HepG2 (cell line): ENCODE measurements at regions not wholly inside any gene's neighbourhood (a gene's known extent, or its start where the extent isn't known, plus 50 kb on each side); places are given as distances from the start of the nearest gene placed in this dataset.

Source experiments
- ATAC-seq: fragments of 200-7000 bp; cut with Tn5 transposase; 3 replicates; pipeline ENCODE4 v1.9.1; 2020; ENCODE audit warnings: mild to moderate bottlenecking, moderate library complexity
- BruUV-seq: library from RNA; stranded (reverse); fragments of 400-500 nt; replicated peaks from 2 replicates; lab custom pipeline; 2021; lab: Mats Ljungman, UMichigan
- CTCF ChIA-PET: fragments of 300-600 bp; formaldehyde crosslinking; extraction: SDS; loops from one replicate; lab custom pipeline; 2021; ENCODE audit warnings: low total read pairs, inconsistent platforms, low intra/inter-chr PET ratio; lab: Yijun Ruan, JAX
- POLR2A ChIA-PET: fragments of 350-600 bp; sonication (Branson Sonifier 250); formaldehyde crosslinking; loops from one replicate; lab custom pipeline; 2020; ENCODE audit warnings: antibody characterized with exemption, inconsistent platforms; lab: Yijun Ruan, JAX
- DNase-seq: peaks from one replicate; pipeline ENCODE4 v3.0.0-alpha.2; 2015; ENCODE audit warnings: low spot score
- FAIRE-seq: peaks from 3 replicates; lab custom pipeline; 2011; peaks lifted over from hg19 to GRCh38; lab: Jason Lieb, UNC
- H2AFZ ChIP-seq: one replicate; pipeline ENCODE4 v1.6.1; 2011; ENCODE audit warnings: low read length, inconsistent platforms
- H3K27ac ChIP-seq: fragments of 300-600 bp; 3 replicates; pipeline ENCODE4 v1.8.0; 2011; ENCODE audit warnings: mixed run types, mild to moderate bottlenecking, mixed read lengths, low read length, inconsistent platforms; ENCODE audit not compliant: insufficient read depth; ENCODE audit errors: extremely low read length
- H3K27me3 ChIP-seq, 2 experiments: fragments of 200-600 bp in 1 of 2; 2 replicates in 1 of 2; 3 replicates in 1 of 2; pipeline versions ENCODE4 v1.6.0 to v1.8.0; 2011; ENCODE audit warnings: low read length in 2 of 2, mild to moderate bottlenecking in 2 of 2, moderate library complexity in 2 of 2, inconsistent platforms in 1 of 2; ENCODE audit not compliant: insufficient read depth in 2 of 2, control insufficient read depth in 1 of 2
- H3K36me3 ChIP-seq, 2 experiments: fragments of 200-600 bp in 1 of 2; replicated peaks in 1 of 2; 2 replicates in 1 of 2; 3 replicates in 1 of 2; pipeline versions ENCODE4 v1.5.1 to v1.8.0; 2011; ENCODE audit warnings: low read length in 2 of 2, inconsistent platforms in 1 of 2; ENCODE audit not compliant: insufficient read depth in 2 of 2, control insufficient read depth in 1 of 2
- H3K4me1 ChIP-seq: 2 replicates; pipeline ENCODE4 v1.5.1; 2012; ENCODE audit warnings: low read length, inconsistent platforms; ENCODE audit not compliant: insufficient read depth
- H3K4me2 ChIP-seq: 2 replicates; pipeline ENCODE4 v1.6.0; 2011; ENCODE audit warnings: low read depth, low read length, inconsistent platforms
- H3K4me3 ChIP-seq, 3 experiments: fragments of 200-600 bp in 1 of 3; sonication (generic), shearing (Covaris generic) in 1 of 3; replicated peaks in 1 of 3; 2 replicates each; pipeline ENCODE4 v1.5.1; 2011 to 2016; ENCODE audit warnings: low read length in 3 of 3, inconsistent platforms in 2 of 3, low read depth in 2 of 3, mild to moderate bottlenecking in 2 of 3, control low read depth in 1 of 3, mixed read lengths in 1 of 3; ENCODE audit not compliant: insufficient read depth in 1 of 3
- H3K79me2 ChIP-seq: one replicate; pipeline ENCODE4 v1.6.1; 2011; ENCODE audit warnings: low read length, inconsistent platforms; ENCODE audit not compliant: insufficient read depth
- H3K9ac ChIP-seq: 2 replicates; pipeline ENCODE4 v1.6.0; 2011; ENCODE audit warnings: mild to moderate bottlenecking, low read depth, low read length, inconsistent platforms; ENCODE audit not compliant: insufficient read depth
- H3K9me3 ChIP-seq: 2 replicates; pipeline ENCODE4 v1.5.1; 2012; ENCODE audit warnings: mild to moderate bottlenecking, low read length
- H4K20me1 ChIP-seq: 2 replicates; pipeline ENCODE4 v1.6.0; 2011; ENCODE audit warnings: inconsistent platforms, mild to moderate bottlenecking, low read length, moderate library complexity; ENCODE audit not compliant: insufficient read depth
- AHDC1 ChIP-seq: sonication (generic); formaldehyde crosslinking; IDR thresholded peaks from 2 replicates; pipeline ENCODE4 v1.5.1; 2020; ENCODE audit warnings: mild to moderate bottlenecking, missing genetic modification reagents, borderline replicate concordance
- BCL6 ChIP-seq: IDR thresholded peaks from 2 replicates; pipeline ENCODE4 v1.6.1; 2016; ENCODE audit warnings: missing genetic modification reagents, missing compliant biosample characterization
- MNT ChIP-seq: fragments of 450-650 bp; IDR thresholded peaks from 2 replicates; pipeline ENCODE4 v1.6.1; 2016
- TAF15 ChIP-seq: fragments of 200-400 bp; formaldehyde crosslinking; IDR thresholded peaks from one replicate; pipeline ENCODE4 v1.6.1; 2018; ENCODE audit warnings: mild to moderate bottlenecking, low read depth, low read length; ENCODE audit not compliant: poor library complexity, severe bottlenecking
- TOPORS ChIP-seq: sonication (generic); formaldehyde crosslinking; IDR thresholded peaks from 2 replicates; pipeline ENCODE4 v1.8.0; 2023; ENCODE audit warnings: mild to moderate bottlenecking, missing genetic modification reagents
- TRIM24 ChIP-seq: sonication (generic); formaldehyde crosslinking; IDR thresholded peaks from 2 replicates; pipeline ENCODE4 v1.8.0; 2022; ENCODE audit warnings: mild to moderate bottlenecking, missing genetic modification reagents
- YEATS2 ChIP-seq: sonication (generic); formaldehyde crosslinking; IDR thresholded peaks from 2 replicates; pipeline ENCODE4 v1.4.0; 2020; ENCODE audit warnings: missing genetic modification reagents, borderline replicate concordance
- ZBTB34 ChIP-seq: sonication (generic); formaldehyde crosslinking; IDR thresholded peaks from 2 replicates; pipeline ENCODE4 v1.8.0; 2022; ENCODE audit warnings: mild to moderate bottlenecking, missing genetic modification reagents
- ZBTB4 ChIP-seq: sonication (generic); formaldehyde crosslinking; IDR thresholded peaks from 2 replicates; pipeline ENCODE4 v1.4.0; 2020; ENCODE audit warnings: missing genetic modification reagents, mild to moderate bottlenecking, borderline replicate concordance
- ZFP62 ChIP-seq: sonication (generic); formaldehyde crosslinking; IDR thresholded peaks from 2 replicates; pipeline ENCODE4 v1.4.0; 2020; ENCODE audit warnings: missing genetic modification reagents
- ZNF17 ChIP-seq: sonication (generic); formaldehyde crosslinking; IDR thresholded peaks from 2 replicates; pipeline ENCODE4 v1.5.0; 2020; ENCODE audit warnings: mild to moderate bottlenecking, missing genetic modification reagents
- ZNF343 ChIP-seq: sonication (generic); formaldehyde crosslinking; IDR thresholded peaks from 2 replicates; pipeline ENCODE4 v1.4.0; 2020; ENCODE audit warnings: mild to moderate bottlenecking, missing genetic modification reagents
- ZNF780A ChIP-seq: sonication (generic); formaldehyde crosslinking; IDR thresholded peaks from 2 replicates; pipeline ENCODE4 v1.8.0; 2022; ENCODE audit warnings: mild to moderate bottlenecking, missing genetic modification reagents, moderate library complexity
- ZNF879 ChIP-seq: sonication (generic); formaldehyde crosslinking; IDR thresholded peaks from 2 replicates; pipeline ENCODE4 v1.8.1; 2023; ENCODE audit warnings: missing genetic modification reagents
- WGBS: methylation state at CpG from one replicate; pipeline ENCODE4 v1.1.6; 2017; ENCODE audit warnings: low lambda C conversion rate; 5-methylcytosine and 5-hydroxymethylcytosine counted together
- in situ Hi-C: cut with HindIII; loops from 2 replicates; pipeline ENCODE4 v1.10.0; 2017; ENCODE audit warnings: low pct_unique_long_range_greater_than_20kb; ENCODE audit not compliant: extremely low pct_ligation_motif_present
- intact Hi-C: fragments of 100-400 bp; cut with micrococcal nuclease; formaldehyde crosslinking; loops from one replicate; pipeline ENCODE4 v1.10.0; 2022; ENCODE audit not compliant: unreplicated experiment

GRCh38 chr7:42567051-42567450 is 330.0 kb upstream of the GLI3 start:
- H3K79me2 ChIP-seq = no peaks in the 10 kb centered on the region
- ChIA-PET POLR2A (no interaction called here), CTCF (no interaction called here)
- peaks cover 36% of the 10 kb centered on the region for H3K9me3 ChIP-seq
- H3K36me3 ChIP-seq = no peaks in the 10 kb centered on the region
- DNase-seq = no peak
- no peak overlapping the region for H3K9ac ChIP-seq
- no peaks in the 10 kb centered on the region for H3K4me1 ChIP-seq
- FAIRE-seq = no peak
- in situ Hi-C loops = no loop called here
- 0% methylated on average over 4 of the region's 4 CpGs for WGBS
- H3K27ac ChIP-seq = no peak overlapping the region
- no peak overlapping the region for H2AFZ ChIP-seq
- intact Hi-C loops = no loop called here
- H3K4me2 ChIP-seq = no peak overlapping the region
- ATAC-seq = no peak
- no TSS peak for BruUV-seq
- H3K4me3 ChIP-seq = no peak overlapping the region
- no peaks in the 10 kb centered on the region for H3K27me3 ChIP-seq
- H4K20me1 ChIP-seq = no peaks in the 10 kb centered on the region
- TF ChIP-seq BCL6 (no peak), ZBTB4 (no peak), ZNF343 (CRISPR knock-in tag) (no peak), ZFP62 (CRISPR knock-in tag) (no peak), ZNF879 (CRISPR knock-in tag) (no peak), TAF15 (no peak), AHDC1 (CRISPR knock-in tag) (no peak), ZBTB34 (CRISPR knock-in tag) (no peak), MNT (no peak), TOPORS (no peak), ZNF780A (CRISPR knock-in tag) (no peak), ZNF17 (CRISPR knock-in tag) (no peak), YEATS2 (no peak), TRIM24 (CRISPR knock-in tag) (no peak)
